Lung microvascular endothelial cell (primary cell): ENCODE measurements at regions not wholly inside any gene's neighbourhood (a gene's known extent, or its start where the extent isn't known, plus 50 kb on each side); places are given as distances from the start of the nearest gene placed in this dataset.

Experiments used
- DNase-seq, 2 donors: peaks; one replicate each; pipeline versions ENCODE4 v3.0.0 to v3.0.0-alpha.2; 2010; ENCODE audit warnings: low read depth in 2 of 2

GRCh38 chr7:15862016-15862780 is 175.7 kb upstream of the MEOX2 start:
- no peak for DNase-seq

DNA sequence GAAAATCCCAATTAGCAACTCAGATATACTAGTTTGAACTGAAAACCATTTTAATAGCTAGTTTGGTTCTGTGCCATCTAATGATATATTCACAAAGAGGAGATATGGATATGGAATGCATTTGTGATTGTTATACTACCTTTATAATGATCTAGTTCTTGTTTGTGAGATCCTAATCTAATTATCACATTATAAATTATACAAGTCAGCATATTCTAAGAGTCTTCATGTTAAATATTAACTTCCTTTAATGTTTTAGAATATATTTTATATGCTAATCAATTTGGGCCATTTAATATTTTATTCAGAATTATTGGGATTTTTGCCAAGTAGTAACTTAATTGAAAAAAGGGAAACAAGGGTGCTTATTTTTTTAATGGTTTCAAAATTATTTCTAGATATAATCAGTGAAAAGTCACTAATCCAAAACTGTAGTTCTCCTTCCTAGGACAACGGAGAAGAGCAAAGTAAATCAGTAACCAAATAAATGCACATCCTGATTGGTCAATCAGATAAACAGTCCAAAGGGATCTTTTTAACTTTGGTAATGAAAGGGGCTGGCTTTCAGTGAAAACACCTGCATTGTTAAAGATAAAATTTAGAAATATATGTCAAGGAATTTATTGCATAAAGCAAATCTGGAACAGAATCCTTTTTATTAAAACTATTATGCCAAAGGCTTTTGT is 173.9 kb upstream of the MEOX2 start:
- no peak for DNase-seq

GRCh38 chr7:15857026-15857425 is 170.5 kb upstream of the MEOX2 start:
- DNase-seq: no peak

DNA sequence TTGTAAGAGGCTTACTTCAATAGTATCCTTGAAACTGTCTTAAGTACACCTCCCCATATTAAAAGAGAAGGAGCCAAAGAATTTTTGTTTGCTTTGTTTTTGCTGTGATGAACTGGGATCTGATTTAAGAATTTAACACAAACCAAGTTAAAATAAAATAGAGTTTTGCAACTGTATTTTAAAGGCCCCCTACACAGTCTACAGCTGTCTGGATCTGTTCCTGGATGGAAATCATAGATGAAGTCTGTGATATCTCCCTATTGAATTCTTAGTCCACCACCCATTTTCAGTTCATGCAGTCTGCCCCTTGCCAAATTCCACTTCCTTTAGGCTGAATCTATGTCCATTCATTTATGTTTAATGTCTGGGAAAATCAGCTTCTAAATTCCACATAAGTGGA is 169.8 kb upstream of the MEOX2 start:
- peak in 1 of 2 donors; percentile 22 for DNase-seq

DNA sequence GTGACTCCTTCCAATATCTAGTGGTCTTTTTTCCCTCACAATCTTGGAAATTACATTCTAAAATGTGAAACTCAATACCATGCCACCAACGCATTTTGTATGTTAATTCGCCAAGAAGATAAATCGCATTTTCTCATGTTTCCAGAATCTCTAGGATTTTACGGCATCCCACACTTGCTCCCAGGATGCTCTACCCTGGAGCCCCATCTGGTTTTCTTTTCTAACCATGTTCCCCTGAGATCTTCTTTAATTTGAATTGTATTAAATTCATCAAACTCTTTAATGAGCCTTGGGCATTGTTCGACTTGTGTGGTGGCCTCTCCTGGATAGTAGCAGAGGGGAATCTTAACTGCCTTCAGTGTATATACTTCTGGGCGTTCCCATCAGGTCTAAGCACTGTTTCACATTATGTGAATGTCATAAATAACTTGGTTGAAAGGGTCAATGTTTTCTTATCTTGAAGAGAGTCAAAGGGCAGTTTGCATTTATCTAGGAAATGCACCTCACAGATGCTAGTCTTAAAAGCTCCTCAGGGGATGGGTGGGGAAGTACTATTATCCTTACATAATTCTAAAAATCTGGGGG is 169.1 kb upstream of the MEOX2 start:
- no peak for DNase-seq

GRCh38 chr7:15854841-15855524 is 168.5 kb upstream of the MEOX2 start:
- peak in 1 of 2 donors; percentile 36 for DNase-seq

- DNase-seq: peak; percentile 21 to 64
Observed at GRCh38 chr7:15853832-15854470, 167.5 kb upstream of the MEOX2 start.

- DNase-seq: no peak
Observed at GRCh38 chr7:15851201-15851600, 164.7 kb upstream of the MEOX2 start.

- DNase-seq: no peak
Observed at GRCh38 chr7:15848901-15849300, 162.4 kb upstream of the MEOX2 start.

- no peak for DNase-seq
Observed at GRCh38 chr7:15848362-15848761, 161.9 kb upstream of the MEOX2 start.

GRCh38 chr7:15845868-15846267 is 159.4 kb upstream of the MEOX2 start:
- DNase-seq: peak; percentile 5 to 62

DNA sequence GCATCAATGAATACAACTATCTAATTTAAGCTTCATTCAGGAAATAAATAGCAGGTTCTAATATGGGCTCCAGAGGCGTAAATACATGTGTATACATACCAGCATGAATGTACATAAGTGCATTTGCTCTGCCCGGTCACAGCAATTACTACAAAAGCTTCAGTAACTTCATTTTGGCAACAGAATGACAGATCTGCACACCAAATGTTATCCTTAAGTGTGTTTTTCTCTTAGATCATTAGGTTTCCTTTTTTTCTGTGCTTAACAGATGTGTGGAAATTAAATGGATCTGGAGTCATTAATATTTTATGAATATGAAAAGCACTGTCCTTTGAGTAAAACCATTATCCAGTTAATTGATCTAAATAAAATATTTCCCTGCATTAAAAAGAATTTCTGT is 159.0 kb upstream of the MEOX2 start:
- DNase-seq: no peak

DNA sequence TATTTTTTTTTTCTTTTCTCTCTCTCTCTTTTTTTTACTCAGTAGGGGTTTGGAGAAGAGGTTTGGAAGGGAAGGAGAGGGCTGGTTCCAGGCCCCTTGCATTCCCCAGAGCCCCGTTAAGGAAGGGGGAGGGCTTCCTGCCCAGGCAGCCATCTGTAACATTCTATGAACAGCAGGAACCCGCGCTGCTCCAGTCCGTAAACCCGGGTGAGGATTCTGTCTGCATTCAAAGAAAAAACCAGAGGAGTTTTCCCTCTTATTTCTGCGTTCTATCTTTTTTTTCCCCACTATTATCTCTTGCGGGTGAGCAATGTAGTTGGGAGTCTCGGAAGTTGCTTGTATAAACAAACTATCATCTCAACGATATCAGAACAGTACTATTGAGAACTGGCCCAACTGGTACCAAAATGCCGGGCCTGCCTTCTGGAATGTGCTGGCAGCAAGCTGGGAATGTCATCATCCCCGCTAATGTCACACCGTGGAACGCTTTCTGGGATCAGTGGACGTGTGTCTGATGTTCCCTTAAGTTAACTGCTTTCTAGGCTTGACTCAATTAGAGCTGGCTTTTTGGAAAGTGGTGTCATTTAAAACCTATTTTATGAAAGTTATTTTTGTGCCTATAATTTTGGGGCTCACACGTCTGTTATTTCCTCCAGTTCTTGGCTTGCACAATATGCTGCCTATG is 153.1 kb upstream of the MEOX2 start:
- DNase-seq: peak; percentile 29 to 86

DNA sequence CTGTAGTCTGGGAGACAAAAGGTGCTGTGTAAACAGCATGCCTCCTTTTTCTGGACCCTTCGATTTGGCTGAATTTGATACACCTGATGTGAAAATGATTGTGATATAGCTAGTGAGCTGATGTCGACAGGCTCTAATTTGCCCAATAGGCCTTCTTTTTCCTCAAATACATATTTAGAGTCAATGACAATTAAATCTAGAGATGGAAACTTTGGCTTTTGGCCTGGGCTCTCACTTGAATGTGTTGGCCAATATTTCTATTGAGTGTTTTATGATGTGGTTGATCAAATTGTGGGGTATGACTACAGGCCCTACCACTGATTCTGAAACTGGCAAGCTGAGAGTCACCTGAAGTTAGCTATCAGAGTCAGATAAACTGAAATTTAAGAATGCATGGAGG is 151.8 kb upstream of the MEOX2 start:
- no peak for DNase-seq

DNA sequence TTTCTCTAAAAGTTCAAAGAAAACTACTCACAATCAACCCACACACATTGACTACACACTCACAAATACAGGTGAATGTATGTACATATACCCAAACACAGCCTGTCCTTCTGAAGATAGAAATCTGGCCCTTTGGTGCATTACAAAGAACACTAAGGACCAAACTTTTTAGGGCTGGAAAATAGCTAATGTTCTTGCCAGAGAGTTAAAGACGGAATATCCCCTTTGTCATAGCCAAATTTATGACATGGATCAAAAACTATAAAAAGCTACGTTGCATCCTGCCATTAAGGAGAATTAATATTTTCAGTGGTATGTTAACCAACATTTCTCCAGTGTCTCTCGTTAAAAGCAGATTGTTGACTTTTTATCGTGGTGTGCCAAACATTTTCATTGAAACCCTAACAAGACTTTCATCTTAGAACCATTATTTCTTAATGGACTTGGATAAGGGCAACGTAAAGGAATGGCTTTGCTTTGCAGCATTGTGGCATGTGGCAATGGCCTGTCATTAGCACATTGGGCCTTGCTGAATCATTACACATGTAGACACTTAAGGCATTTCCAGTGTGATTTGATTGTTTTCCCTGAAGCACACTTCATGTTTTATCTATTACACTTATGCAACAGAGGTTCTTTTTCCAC is 150.9 kb upstream of the MEOX2 start:
- DNase-seq: no peak

DNA sequence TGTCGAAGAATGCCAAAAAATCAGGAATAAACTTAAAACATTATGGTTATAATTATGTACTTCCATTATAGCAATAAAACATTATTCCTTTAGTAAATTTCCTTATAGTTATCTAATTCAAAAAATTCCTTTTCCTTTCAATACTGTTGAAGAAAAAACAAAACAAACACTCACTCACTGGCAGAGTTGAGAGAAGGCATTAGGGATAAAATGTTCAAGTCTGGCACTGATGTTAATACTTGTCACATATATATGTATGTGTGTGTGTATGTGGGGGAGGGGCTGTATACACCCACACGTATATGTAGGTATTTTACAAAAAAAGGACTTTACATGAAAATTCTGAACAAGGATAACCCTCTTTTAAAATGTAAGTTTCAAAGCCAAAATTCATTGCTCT is 150.2 kb upstream of the MEOX2 start:
- DNase-seq: no peak

DNA sequence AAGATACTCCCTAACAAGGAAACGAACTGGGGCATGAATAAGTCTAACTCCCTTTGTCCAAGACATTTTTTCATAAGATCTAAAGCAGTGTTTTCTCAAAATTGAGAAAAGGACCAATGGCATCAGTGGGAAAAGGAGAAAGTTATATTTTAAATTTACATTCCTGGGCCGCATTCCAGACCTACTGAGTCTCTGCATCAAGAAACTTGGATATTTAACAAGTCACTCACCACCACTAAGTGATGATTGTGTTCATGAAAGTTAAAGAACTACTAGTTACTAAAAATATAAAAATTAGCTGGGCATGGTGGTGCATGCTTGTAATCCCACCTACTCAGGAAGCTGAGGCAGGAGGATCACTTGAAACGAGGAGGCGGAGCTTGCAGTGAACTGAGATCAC is 149.6 kb upstream of the MEOX2 start:
- no peak for DNase-seq

GRCh38 chr7:15834446-15834845 is 148.0 kb upstream of the MEOX2 start:
- no peak for DNase-seq

GRCh38 chr7:15832996-15833395 is 146.5 kb upstream of the MEOX2 start:
- peak; percentile 28 to 72 for DNase-seq

DNA sequence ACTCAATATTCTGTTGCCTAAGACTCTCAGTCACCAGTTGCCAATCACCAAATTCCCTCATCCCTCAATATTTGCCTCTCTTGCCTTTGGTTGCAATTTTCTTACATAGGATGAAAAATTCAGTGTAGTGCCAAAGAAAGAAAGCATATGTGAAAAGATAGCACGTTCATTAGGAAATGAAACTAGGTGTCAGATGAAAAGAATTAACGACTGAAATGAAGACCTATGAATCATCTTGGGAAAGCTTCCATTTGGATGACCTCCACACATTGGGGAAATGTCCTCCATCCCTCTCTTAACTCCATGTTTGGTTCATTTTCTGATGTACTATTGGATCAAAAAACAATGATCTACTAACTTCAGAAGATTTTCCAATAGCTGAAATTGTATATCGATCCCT is 145.1 kb upstream of the MEOX2 start:
- DNase-seq: no peak

DNA sequence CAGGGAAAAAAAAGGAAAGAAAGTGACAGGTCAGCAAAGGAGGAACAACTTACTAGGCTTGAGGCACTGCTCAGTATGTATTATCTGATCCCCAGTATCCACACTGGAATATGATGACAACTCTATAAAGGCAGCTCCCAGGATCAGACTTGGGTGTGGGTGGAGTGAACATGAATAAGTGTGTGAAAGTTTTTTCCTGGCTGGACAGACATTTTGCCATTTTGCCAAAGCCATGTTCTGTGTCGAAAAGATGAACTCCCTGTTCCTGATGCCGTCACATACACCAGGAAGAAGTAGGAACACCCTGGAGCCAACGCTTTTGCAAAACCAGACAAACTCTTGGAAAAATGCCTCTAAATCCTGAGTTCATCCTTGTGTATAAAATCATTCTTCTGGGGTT is 143.2 kb upstream of the MEOX2 start:
- DNase-seq: no peak
